HCT116 (cell line): ENCODE measurements at regions not wholly inside any gene's neighbourhood (a gene's known extent, or its start where the extent isn't known, plus 50 kb on each side); places are given as distances from the start of the nearest gene placed in this dataset.

Source experiments
- ATAC-seq: fragments of 200-7000 bp; cut with Tn5 transposase; 2 replicates; pipeline ENCODE4 v1.9.1; 2020; ENCODE audit warnings: mild to moderate bottlenecking, moderate library complexity
- BruUV-seq: library from RNA; stranded (reverse); fragments of 400-500 nt; replicated peaks from 2 replicates; lab custom pipeline; 2021; lab: Mats Ljungman, UMichigan
- CTCF ChIA-PET: fragments of 300-600 bp; sonication (Branson Sonifier 250); formaldehyde crosslinking; loops from one replicate; lab custom pipeline; 2021; ENCODE audit warnings: antibody characterized with exemption; lab: Charles Lee
- POLR2A ChIA-PET: fragments of 300-600, 350-600 bp; sonication (Branson Sonifier 250); formaldehyde crosslinking; loops from one replicate; lab custom pipeline; 2021; ENCODE audit warnings: antibody characterized with exemption; lab: Charles Lee
- RAD21 ChIA-PET, 2 experiments: fragments of 300-600 bp; sonication (Branson Sonifier 250); formaldehyde crosslinking; loops; one replicate each; lab custom pipeline; 2023; ENCODE audit warnings: low total read pairs in 2 of 2; ENCODE audit not compliant: uncharacterized antibody in 2 of 2, unreplicated experiment in 2 of 2, low non-redundant PET in 1 of 2; lab: Charles Lee
- DNase-seq: peaks from one replicate; pipeline ENCODE4 v3.0.0-alpha.2; 2010; ENCODE audit warnings: low read depth, low spot score
- H2AFZ ChIP-seq: fragments of 200-600 bp; shearing (Covaris generic), sonication (generic); 2 replicates; pipeline ENCODE4 v1.6.1; 2017; ENCODE audit warnings: low read depth, mixed run types, mixed read lengths, antibody characterized with exemption, low read length; ENCODE audit not compliant: poor library complexity, severe bottlenecking
- H3K27ac ChIP-seq: 2 replicates; pipeline ENCODE4 v1.5.1; 2012; ENCODE audit warnings: low read depth, low read length
- H3K27me3 ChIP-seq: fragments of 200-600 bp; sonication (generic); 2 replicates; pipeline ENCODE4 v1.6.1; 2016; ENCODE audit warnings: mixed run types, low read length, mixed read lengths; ENCODE audit not compliant: insufficient read depth
- H3K36me3 ChIP-seq, 2 experiments: fragments of 200-500 bp in 1 of 2; fragments of 200-600 bp in 1 of 2; sonication (Bioruptor generic) in 1 of 2; sonication (generic) in 1 of 2; 2 replicates each; pipeline versions ENCODE4 v1.5.1 to v1.6.1; 2014 to 2016; ENCODE audit warnings: low read length in 2 of 2, inconsistent platforms in 1 of 2, mixed read lengths in 1 of 2, mixed run types in 1 of 2; ENCODE audit not compliant: insufficient read depth in 2 of 2, control insufficient read depth in 1 of 2
- H3K4me1 ChIP-seq, 2 experiments: fragments of 200-600 bp in 1 of 2; sonication (generic) in 1 of 2; 2 replicates each; pipeline versions ENCODE4 v1.5.1 to v1.6.1; 2012 to 2017; ENCODE audit warnings: low read length in 2 of 2, inconsistent platforms in 1 of 2, mild to moderate bottlenecking in 1 of 2, mixed read lengths in 1 of 2, mixed run types in 1 of 2, moderate library complexity in 1 of 2; ENCODE audit not compliant: insufficient read depth in 2 of 2, control insufficient read depth in 1 of 2
- H3K4me2 ChIP-seq: fragments of 200-600 bp; sonication (generic); 2 replicates; pipeline ENCODE4 v1.6.1; 2017; ENCODE audit warnings: mixed run types, low read length, mixed read lengths
- H3K4me3 ChIP-seq, 2 experiments: fragments of 200-600 bp in 1 of 2; sonication (generic) in 1 of 2; replicated peaks in 1 of 2; 2 replicates each; pipeline ENCODE4 v1.5.1; 2011 to 2016; ENCODE audit warnings: low read length in 2 of 2, control low read depth in 1 of 2, low read depth in 1 of 2, mild to moderate bottlenecking in 1 of 2, mixed read lengths in 1 of 2, mixed run types in 1 of 2
- H3K79me2 ChIP-seq: fragments of 200-600 bp; sonication (generic); 2 replicates; pipeline ENCODE4 v1.6.1; 2017; ENCODE audit warnings: mild to moderate bottlenecking, mixed run types, low read length, moderate library complexity, mixed read lengths; ENCODE audit not compliant: insufficient read depth
- H3K9ac ChIP-seq: fragments of 200-600 bp; sonication (generic); 2 replicates; pipeline ENCODE4 v1.6.1; 2016; ENCODE audit warnings: low read length, mixed read lengths
- H3K9me2 ChIP-seq: fragments of 200-600 bp; sonication (generic), shearing (Covaris generic); 2 replicates; pipeline ENCODE4 v1.6.1; 2017; ENCODE audit warnings: mixed run types, mild to moderate bottlenecking, moderate library complexity; ENCODE audit not compliant: insufficient read depth
- H3K9me3 ChIP-seq, 2 experiments: fragments of 200-500 bp in 1 of 2; fragments of 200-600 bp in 1 of 2; sonication (Bioruptor generic) in 1 of 2; sonication (generic) in 1 of 2; 2 replicates each; pipeline ENCODE4 v1.6.1; 2014 to 2017; ENCODE audit warnings: low read length in 2 of 2, mixed read lengths in 2 of 2, inconsistent platforms in 1 of 2, low read depth in 1 of 2, mild to moderate bottlenecking in 1 of 2, mixed run types in 1 of 2, moderate library complexity in 1 of 2; ENCODE audit not compliant: control insufficient read depth in 1 of 2, insufficient read depth in 1 of 2
- H4K20me1 ChIP-seq: fragments of 200-600 bp; sonication (generic), shearing (Covaris generic); 2 replicates; pipeline ENCODE4 v1.6.1; 2017; ENCODE audit warnings: mixed run types, mild to moderate bottlenecking, moderate library complexity; ENCODE audit not compliant: insufficient read depth
- CBX3 ChIP-seq: IDR thresholded peaks from 2 replicates; pipeline ENCODE4 v1.6.1; 2012; ENCODE audit warnings: low read depth
- CEBPB ChIP-seq: IDR thresholded peaks from 2 replicates; pipeline ENCODE4 v1.6.1; 2012; ENCODE audit warnings: low read depth
- EGR1 ChIP-seq: IDR thresholded peaks from 2 replicates; pipeline ENCODE4 v1.6.1; 2012; ENCODE audit warnings: low read depth
- ELF1 ChIP-seq: IDR thresholded peaks from 2 replicates; pipeline ENCODE4 v1.6.1; 2012; ENCODE audit warnings: low read depth, borderline replicate concordance
- EZH2 ChIP-seq: fragments of 200-600 bp; sonication (generic); IDR thresholded peaks from 2 replicates; pipeline ENCODE4 v1.6.1; 2017; ENCODE audit warnings: antibody characterized with exemption, mixed run types
- FOSL1 ChIP-seq: IDR thresholded peaks from 2 replicates; pipeline ENCODE4 v1.6.1; 2012; ENCODE audit warnings: low read depth
- JUND ChIP-seq: IDR thresholded peaks from 2 replicates; pipeline ENCODE4 v1.6.1; 2012
- POLR2A ChIP-seq: IDR thresholded peaks from 2 replicates; pipeline ENCODE4 v1.7.0; 2011; ENCODE audit warnings: borderline replicate concordance; ENCODE audit not compliant: insufficient read depth, insufficient read length; ENCODE audit errors: extremely low read depth
- RAD21 ChIP-seq: IDR thresholded peaks from 2 replicates; pipeline ENCODE4 v1.6.1; 2012; ENCODE audit warnings: low read depth, mild to moderate bottlenecking
- SP1 ChIP-seq: IDR thresholded peaks from 2 replicates; pipeline ENCODE4 v1.6.1; 2012; ENCODE audit warnings: low read depth
- TCF7L2 ChIP-seq: IDR thresholded peaks from 2 replicates; pipeline ENCODE4 v1.7.0; 2011; ENCODE audit warnings: borderline replicate concordance, inconsistent platforms; ENCODE audit not compliant: insufficient read depth, insufficient read length; ENCODE audit errors: extremely low read depth
- YY1 ChIP-seq: IDR thresholded peaks from 2 replicates; pipeline ENCODE4 v1.6.1; 2011; ENCODE audit warnings: low read length, low read depth, moderate library complexity, mild to moderate bottlenecking; ENCODE audit not compliant: insufficient replicate concordance; ENCODE audit errors: extremely low read depth
- ZNF274 ChIP-seq: fragments of 200-500 bp; sonication (Bioruptor generic); IDR thresholded peaks from 2 replicates; pipeline ENCODE4 v1.6.1; 2014; ENCODE audit warnings: mild to moderate bottlenecking, low read depth, low read length, inconsistent platforms
- intact Hi-C: fragments of 100-400 bp; cut with micrococcal nuclease; formaldehyde crosslinking; loops from 2 replicates; pipeline ENCODE4 v1.10.0; 2022
- TF ChIP-seq, protein P1 (sequence below): IDR thresholded peaks from 2 replicates; pipeline ENCODE4 v1.6.1; 2012; ENCODE audit warnings: low read depth

DNA sequence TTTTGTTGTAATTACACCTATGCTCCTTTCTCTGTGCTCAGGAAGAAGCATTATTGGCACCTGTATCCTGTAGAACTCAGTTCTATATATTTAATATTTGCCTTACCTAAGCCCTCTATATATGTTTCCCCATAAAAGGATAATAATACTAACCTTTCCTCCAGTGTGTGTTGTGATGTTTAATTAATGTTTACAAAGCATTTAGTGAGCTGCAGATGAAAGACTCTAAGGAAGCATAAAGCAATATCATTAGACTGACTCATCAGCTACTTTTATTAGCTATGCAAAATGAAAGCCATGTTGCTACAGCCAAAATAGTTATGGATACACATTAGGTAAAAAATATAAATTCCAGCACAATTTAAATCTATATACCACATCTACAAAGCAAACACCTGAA lies 93.6 kb upstream of the PTPN13 start:
- BruUV-seq, result no TSS peak
- ATAC-seq, result no peak
- intact Hi-C loops, result no loop called here
- ChIA-PET RAD21 (no interaction called here), POLR2A (interaction anchor here (1.0 kb wide), 1 partner anchor 403 kb away, joined by 3 read pairs; no protein-coding TSS in a partner anchor), CTCF (interaction anchor here (1.1 to 2.4 kb wide), 4 partner anchors 27 to 422 kb away, joined by 3 to 6 read pairs (median 4); partner anchors contain the start of gene PTPN13)
- H3K27ac ChIP-seq, result no peak overlapping the region
- no peak overlapping the region for H3K4me3 ChIP-seq
- peaks cover 8% of the 10 kb centered on the region in 2 experiments; a peak in 3 of 4 replicates for H3K4me1 ChIP-seq
- DNase-seq, result no peak
- H3K9me3 ChIP-seq, result no peaks in the 10 kb centered on the region
- H2AFZ ChIP-seq, result no peak overlapping the region
- H3K9ac ChIP-seq, result no peak overlapping the region
- H3K36me3 ChIP-seq, result no peaks in the 10 kb centered on the region
- no peaks in the 10 kb centered on the region for H3K79me2 ChIP-seq
- H3K9me2 ChIP-seq, result no peaks in the 10 kb centered on the region
- no peak for TF ChIP-seq CEBPB
- no peak for TF ChIP-seq EZH2
- TF ChIP-seq POLR2A, result no peak
- TF ChIP-seq EGR1, result no peak
- TF ChIP-seq CBX3, result no peak
- no peak for TF ChIP-seq ELF1
- no peak for TF ChIP-seq TCF7L2
- no peak for TF ChIP-seq YY1
- no peak for TF ChIP-seq ZNF274
- no peak for TF ChIP-seq FOSL1
- H4K20me1 ChIP-seq, result no peaks in the 10 kb centered on the region
- H3K4me2 ChIP-seq, result no peak overlapping the region
- no peaks in the 10 kb centered on the region for H3K27me3 ChIP-seq

DNA sequence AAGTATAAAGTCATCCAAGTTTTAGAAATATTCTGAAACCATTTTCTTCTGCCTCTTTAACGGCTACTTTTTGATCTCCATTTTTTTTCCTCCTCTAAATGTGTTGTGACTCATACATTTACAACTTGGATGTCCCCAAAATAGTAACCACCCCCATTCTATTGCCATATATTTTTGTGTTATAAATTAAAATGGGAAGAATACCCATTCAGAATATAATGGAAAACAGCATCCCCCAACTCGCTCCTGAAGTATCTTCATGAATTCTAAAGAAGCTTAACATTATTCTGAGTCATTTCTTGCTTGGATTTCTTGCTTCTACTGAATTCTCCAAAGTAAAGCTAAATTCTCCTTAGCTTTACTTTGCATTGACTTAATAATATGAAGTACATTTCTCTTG lies 92.0 kb upstream of the PTPN13 start:
- Histone ChIP-seq H3K4me3 (no peak overlapping the region), H3K4me2 (0 out of 2 replicates have a peak overlapping the region, but pooled peaks have one; percentile 0), H3K4me1 (peaks cover 8% of the 10 kb centered on the region in 2 experiments; a peak in 3 of 4 replicates), H2AFZ (no peak overlapping the region), H4K20me1 (no peaks in the 10 kb centered on the region), H3K27me3 (no peaks in the 10 kb centered on the region), H3K36me3 (no peaks in the 10 kb centered on the region), H3K9me3 (no peaks in the 10 kb centered on the region), H3K9me2 (no peaks in the 10 kb centered on the region), H3K27ac (no peak overlapping the region), H3K9ac (no peak overlapping the region), H3K79me2 (no peaks in the 10 kb centered on the region)
- ChIA-PET POLR2A (no interaction called here), CTCF (no interaction called here), RAD21 (no interaction called here)
- BruUV-seq, result no TSS peak
- no peak for TF ChIP-seq RAD21
- no peak for TF ChIP-seq JUND
- TF ChIP-seq, protein P1, sequence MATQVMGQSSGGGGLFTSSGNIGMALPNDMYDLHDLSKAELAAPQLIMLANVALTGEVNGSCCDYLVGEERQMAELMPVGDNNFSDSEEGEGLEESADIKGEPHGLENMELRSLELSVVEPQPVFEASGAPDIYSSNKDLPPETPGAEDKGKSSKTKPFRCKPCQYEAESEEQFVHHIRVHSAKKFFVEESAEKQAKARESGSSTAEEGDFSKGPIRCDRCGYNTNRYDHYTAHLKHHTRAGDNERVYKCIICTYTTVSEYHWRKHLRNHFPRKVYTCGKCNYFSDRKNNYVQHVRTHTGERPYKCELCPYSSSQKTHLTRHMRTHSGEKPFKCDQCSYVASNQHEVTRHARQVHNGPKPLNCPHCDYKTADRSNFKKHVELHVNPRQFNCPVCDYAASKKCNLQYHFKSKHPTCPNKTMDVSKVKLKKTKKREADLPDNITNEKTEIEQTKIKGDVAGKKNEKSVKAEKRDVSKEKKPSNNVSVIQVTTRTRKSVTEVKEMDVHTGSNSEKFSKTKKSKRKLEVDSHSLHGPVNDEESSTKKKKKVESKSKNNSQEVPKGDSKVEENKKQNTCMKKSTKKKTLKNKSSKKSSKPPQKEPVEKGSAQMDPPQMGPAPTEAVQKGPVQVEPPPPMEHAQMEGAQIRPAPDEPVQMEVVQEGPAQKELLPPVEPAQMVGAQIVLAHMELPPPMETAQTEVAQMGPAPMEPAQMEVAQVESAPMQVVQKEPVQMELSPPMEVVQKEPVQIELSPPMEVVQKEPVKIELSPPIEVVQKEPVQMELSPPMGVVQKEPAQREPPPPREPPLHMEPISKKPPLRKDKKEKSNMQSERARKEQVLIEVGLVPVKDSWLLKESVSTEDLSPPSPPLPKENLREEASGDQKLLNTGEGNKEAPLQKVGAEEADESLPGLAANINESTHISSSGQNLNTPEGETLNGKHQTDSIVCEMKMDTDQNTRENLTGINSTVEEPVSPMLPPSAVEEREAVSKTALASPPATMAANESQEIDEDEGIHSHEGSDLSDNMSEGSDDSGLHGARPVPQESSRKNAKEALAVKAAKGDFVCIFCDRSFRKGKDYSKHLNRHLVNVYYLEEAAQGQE, result no peak
- no peak for TF ChIP-seq EGR1
- TF ChIP-seq EZH2, result no peak
- TF ChIP-seq CEBPB, result no peak
- no peak for TF ChIP-seq SP1
- ATAC-seq, result no peak
- no peak for DNase-seq
- intact Hi-C loops, result no loop called here
